Osteocyte (in vitro differentiated cells): ENCODE measurements at regions not wholly inside any gene's neighbourhood (a gene's known extent, or its start where the extent isn't known, plus 50 kb on each side); places are given as distances from the start of the nearest gene placed in this dataset.

Experiments used
- DNase-seq: peaks from one replicate; pipeline ENCODE4 v3.0.0; 2021; ENCODE audit warnings: mixed read lengths; ENCODE audit not compliant: unreplicated experiment; ENCODE audit errors: extremely low spot score
- H3K27ac Mint-ChIP-seq: one replicate; pipeline ENCODE4 v1.8.0; 2021; ENCODE audit warnings: mild to moderate bottlenecking, mixed read lengths; ENCODE audit not compliant: unreplicated experiment
- H3K27me3 Mint-ChIP-seq: one replicate; pipeline ENCODE4 v1.8.0; 2021; ENCODE audit warnings: mixed read lengths; ENCODE audit not compliant: unreplicated experiment
- H3K36me3 Mint-ChIP-seq: one replicate; pipeline ENCODE4 v1.8.0; 2021; ENCODE audit warnings: mixed read lengths; ENCODE audit not compliant: unreplicated experiment
- H3K4me1 Mint-ChIP-seq: one replicate; pipeline ENCODE4 v1.8.0; 2021; ENCODE audit warnings: mixed read lengths; ENCODE audit not compliant: unreplicated experiment
- H3K4me3 Mint-ChIP-seq: one replicate; pipeline ENCODE4 v1.8.0; 2021; ENCODE audit warnings: mild to moderate bottlenecking, moderate library complexity, mixed read lengths; ENCODE audit not compliant: unreplicated experiment
- H3K9me3 Mint-ChIP-seq: one replicate; pipeline ENCODE4 v1.8.0; 2021; ENCODE audit warnings: mixed read lengths; ENCODE audit not compliant: unreplicated experiment
- CTCF ChIP-seq: fragments of 200-600 bp; sonication (generic); IDR thresholded peaks from 2 replicates; pipeline ENCODE4 v1.5.0; 2021; ENCODE audit warnings: antibody characterized with exemption, mild to moderate bottlenecking, moderate library complexity

- H3K4me3 Mint-ChIP-seq = no peak overlapping the region
- no peaks in the 10 kb centered on the region for H3K36me3 Mint-ChIP-seq
- no peak for TF ChIP-seq CTCF
- H3K4me1 Mint-ChIP-seq = peaks cover 8% of the 10 kb centered on the region
- no peak overlapping the region for H3K27ac Mint-ChIP-seq
- H3K27me3 Mint-ChIP-seq = no peaks in the 10 kb centered on the region
- no peak for DNase-seq
- no peaks in the 10 kb centered on the region for H3K9me3 Mint-ChIP-seq
These were observed 102.4 kb downstream of the EFNB2 start for GRCh38 chr13:106433066-106433465.

GRCh38 chr13:106432636-106433035, 102.8 kb downstream of the EFNB2 start:
- no peaks in the 10 kb centered on the region for H3K36me3 Mint-ChIP-seq
- peaks cover 9% of the 10 kb centered on the region for H3K4me1 Mint-ChIP-seq
- H3K27me3 Mint-ChIP-seq = no peaks in the 10 kb centered on the region
- H3K9me3 Mint-ChIP-seq = no peaks in the 10 kb centered on the region
- no peak overlapping the region for H3K27ac Mint-ChIP-seq
- no peak overlapping the region for H3K4me3 Mint-ChIP-seq
- no peak for TF ChIP-seq CTCF
- DNase-seq = no peak

- no peak for DNase-seq
- no peaks in the 10 kb centered on the region for H3K36me3 Mint-ChIP-seq
- H3K4me1 Mint-ChIP-seq = peaks cover 9% of the 10 kb centered on the region
- H3K27me3 Mint-ChIP-seq = no peaks in the 10 kb centered on the region
- no peaks in the 10 kb centered on the region for H3K9me3 Mint-ChIP-seq
- no peak overlapping the region for H3K4me3 Mint-ChIP-seq
- TF ChIP-seq CTCF = no peak
- H3K27ac Mint-ChIP-seq = no peak overlapping the region
These were observed 108.6 kb downstream of the EFNB2 start for GRCh38 chr13:106426909-106427308.

- Mint-ChIP-seq H3K27me3 (no peaks in the 10 kb centered on the region), H3K4me1 (peaks cover 9% of the 10 kb centered on the region), H3K27ac (no peak overlapping the region), H3K36me3 (no peaks in the 10 kb centered on the region), H3K9me3 (no peaks in the 10 kb centered on the region), H3K4me3 (no peak overlapping the region)
- TF ChIP-seq CTCF = no peak
- DNase-seq = no peak
These were observed 109.8 kb downstream of the EFNB2 start for GRCh38 chr13:106425661-106426060.

GRCh38 chr13:106424805-106425204, 110.7 kb downstream of the EFNB2 start:
- Mint-ChIP-seq H3K4me1 (peaks cover 9% of the 10 kb centered on the region), H3K27me3 (no peaks in the 10 kb centered on the region), H3K9me3 (no peaks in the 10 kb centered on the region), H3K4me3 (no peak overlapping the region), H3K27ac (no peak overlapping the region), H3K36me3 (no peaks in the 10 kb centered on the region)
- DNase-seq = no peak
- TF ChIP-seq CTCF = no peak
